GM21737 (cell line): ENCODE measurements at regions not wholly inside any gene's neighbourhood (a gene's known extent, or its start where the extent isn't known, plus 50 kb on each side); places are given as distances from the start of the nearest gene placed in this dataset.

Source experiments
- ATAC-seq: cut with Tn5 transposase; IDR thresholded peaks from one replicate; pipeline ENCODE4 v1.9.1; 2021; ENCODE audit warnings: mild to moderate bottlenecking, moderate library complexity; ENCODE audit not compliant: unreplicated experiment

- ATAC-seq = no peak
These were observed 290.8 kb downstream of the FOXO1 start for GRCh38 chr13:40375489-40376171.

DNA sequence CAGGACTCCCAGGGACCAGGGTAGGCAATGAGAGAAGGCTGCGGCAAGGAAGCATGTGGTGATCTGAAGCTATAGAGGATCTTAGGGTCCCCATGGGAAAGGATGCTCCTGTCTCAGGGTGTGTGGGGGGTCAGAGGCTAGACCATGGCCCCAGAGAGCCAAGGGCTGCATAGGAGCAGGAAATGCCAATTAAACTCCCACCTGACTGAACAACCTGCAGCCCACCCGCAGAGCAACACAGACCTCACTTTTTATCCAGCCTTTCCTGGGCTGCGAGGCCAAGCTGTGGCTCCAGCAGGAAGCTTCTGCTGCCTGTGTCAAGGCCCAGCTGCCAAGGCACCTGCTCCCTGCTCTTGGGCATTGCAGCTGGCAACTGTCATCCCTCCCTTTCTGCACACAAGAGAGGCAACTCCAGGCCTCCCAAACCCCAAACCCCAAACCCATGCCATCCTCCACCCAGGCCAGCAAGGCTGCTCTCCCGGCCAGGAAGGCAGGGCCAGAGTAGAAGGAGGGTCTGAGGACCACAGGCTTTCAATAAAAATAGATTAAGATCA, 290.1 kb downstream of the FOXO1 start:
- ATAC-seq = no peak

- ATAC-seq = no peak
These were observed 289.4 kb downstream of the FOXO1 start for GRCh38 chr13:40376867-40377535.

GRCh38 chr13:40377783-40378182, 288.7 kb downstream of the FOXO1 start:
- ATAC-seq = no peak

GRCh38 chr13:40379196-40379595, 287.2 kb downstream of the FOXO1 start:
- ATAC-seq = no peak

DNA sequence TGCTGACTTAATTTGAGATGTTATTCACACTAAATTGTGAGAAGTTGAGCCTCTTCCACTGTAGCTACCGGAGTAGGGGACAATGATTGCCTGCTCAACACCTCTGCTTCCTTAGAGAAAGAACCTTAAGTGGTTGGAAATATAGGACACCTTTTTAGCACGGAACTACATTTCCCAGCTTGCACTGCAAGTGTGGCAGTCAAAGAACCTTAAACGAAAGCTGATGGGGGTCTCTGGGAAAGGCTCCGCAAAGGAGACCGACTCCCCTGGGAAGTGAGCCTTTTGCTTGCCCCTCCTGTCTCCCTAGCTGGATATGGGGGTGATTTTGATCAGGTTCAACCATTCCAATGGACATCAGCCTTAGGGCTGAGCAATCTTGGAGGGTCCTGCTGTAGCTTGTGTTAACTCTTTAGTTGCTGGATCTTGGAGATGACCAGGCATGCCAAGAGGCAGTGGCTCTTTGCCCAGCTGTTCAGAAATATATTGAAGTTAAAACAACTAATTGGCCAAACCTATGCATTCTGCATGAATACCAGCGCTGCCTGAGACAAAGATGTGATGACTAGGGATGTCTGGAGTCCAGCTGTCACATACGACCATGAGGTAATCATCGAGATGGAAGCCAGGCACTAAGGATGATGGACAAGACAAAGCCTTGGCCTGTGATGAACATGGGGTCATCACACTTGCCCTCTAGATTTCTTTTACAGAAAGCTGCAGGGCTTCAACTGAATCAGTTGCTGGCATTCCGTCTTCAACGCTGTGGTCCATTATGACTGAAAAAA, 286.5 kb downstream of the FOXO1 start:
- no peak for ATAC-seq

DNA sequence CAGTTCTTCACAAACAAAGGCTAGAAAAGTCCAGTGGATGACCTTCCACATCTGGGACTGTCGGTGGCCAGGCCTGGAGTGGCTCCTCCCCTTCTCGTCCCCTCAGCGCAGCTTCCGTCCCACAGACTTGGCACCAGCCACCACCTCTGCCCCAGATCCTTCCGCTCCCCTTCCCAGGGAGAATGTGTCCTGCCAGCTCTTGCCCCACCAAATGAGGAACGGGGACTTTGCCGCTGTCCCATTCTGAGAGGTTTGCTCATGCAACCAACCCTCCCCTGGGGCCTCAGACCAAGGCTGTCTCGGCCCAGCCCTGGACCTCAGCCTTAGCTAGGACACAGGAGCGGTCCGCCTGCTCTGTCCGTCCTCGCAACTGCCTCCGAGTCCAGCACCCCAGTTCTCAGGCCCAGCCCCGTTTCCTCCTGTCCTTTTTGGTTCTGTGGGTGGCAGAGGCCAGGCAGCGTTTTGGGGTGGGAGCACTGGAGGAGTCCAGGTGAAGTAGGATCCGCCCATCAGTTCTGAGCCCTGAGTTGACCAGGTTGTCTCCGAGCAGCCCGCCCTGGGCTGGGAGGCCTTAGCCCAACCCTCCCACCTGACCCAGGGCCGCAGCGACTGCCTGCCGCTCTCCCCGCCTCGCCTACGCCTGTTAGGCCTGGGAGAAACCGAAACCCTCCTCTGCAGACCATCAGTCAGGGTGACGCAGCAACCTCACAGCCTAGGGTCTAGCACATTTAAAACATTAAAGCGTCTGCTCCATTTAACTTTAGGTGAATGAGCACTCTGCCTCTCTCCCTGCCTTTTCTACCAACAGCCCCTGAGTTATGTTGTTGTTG, 284.3 kb downstream of the FOXO1 start:
- ATAC-seq = no peak

DNA sequence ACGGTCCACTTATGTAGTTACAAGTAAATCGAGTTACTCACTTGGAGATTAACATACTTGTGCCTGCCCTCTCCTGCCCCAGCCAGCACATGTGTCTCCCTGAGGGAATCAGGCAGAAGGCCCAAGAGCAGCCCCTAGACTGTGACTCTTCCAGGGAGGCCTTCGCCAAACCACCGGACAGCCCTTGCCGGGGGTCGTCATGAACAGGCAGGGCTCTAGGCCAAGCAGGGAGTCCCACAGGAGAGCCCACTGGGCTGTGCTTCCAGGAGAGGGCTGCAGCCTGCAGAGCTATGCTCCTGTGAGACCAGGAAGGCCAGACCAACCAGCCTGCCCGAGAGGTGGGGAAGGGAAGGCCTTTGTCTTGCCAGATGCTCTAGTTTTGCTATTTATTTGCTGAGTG, 283.3 kb downstream of the FOXO1 start:
- ATAC-seq = no peak

GRCh38 chr13:40383885-40384284, 282.6 kb downstream of the FOXO1 start:
- ATAC-seq = no peak

DNA sequence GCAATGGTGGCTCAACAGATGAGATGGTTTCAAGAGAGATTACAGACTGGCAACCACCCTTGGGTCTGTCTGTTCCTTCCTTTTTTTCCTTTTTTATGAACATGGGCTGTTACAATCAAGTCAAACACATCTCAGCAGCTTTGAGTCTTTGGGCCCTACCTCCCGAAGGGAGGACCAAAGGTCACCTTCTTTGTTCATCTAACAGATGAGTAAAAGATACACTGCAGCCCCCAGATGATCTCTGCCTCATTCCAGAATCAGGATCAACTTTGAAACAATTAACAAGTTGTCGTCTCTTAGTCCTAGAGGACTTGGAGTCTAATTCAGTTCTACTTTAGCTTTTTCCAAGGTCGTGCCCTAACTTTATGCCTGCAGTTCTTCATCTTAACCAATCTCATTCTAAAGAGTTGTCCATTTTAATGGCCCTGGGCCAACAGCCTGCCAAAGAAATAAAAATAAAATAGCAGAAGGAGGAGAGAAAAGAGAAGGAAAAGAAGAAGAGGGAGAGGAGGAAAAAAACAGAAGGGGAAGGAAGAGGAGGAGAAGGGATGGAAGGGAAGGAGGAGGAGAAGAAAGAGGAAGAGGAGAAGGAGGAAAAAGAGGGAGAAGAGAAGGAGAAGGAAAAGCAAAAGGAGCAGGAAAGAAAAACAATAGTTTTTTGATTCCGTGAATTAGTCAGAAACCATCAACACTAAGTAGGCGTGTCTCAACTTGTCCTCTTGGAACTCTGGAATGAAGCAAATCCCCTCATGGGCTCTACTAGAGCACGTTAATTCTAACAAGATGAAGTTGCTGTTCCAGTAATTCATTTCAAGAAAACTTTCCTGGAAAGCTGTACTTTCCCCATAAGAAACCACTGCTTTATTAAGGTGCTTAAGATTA, 281.2 kb downstream of the FOXO1 start:
- ATAC-seq = no peak

GRCh38 chr13:40385858-40386180, 280.6 kb downstream of the FOXO1 start:
- no peak for ATAC-seq

- no peak for ATAC-seq
These were observed 279.9 kb downstream of the FOXO1 start for GRCh38 chr13:40386586-40386985.

GRCh38 chr13:40387775-40388174, 278.7 kb downstream of the FOXO1 start:
- ATAC-seq = no peak

- peak; percentile 99 for ATAC-seq
These were observed 277.8 kb downstream of the FOXO1 start for GRCh38 chr13:40388617-40389016.

DNA sequence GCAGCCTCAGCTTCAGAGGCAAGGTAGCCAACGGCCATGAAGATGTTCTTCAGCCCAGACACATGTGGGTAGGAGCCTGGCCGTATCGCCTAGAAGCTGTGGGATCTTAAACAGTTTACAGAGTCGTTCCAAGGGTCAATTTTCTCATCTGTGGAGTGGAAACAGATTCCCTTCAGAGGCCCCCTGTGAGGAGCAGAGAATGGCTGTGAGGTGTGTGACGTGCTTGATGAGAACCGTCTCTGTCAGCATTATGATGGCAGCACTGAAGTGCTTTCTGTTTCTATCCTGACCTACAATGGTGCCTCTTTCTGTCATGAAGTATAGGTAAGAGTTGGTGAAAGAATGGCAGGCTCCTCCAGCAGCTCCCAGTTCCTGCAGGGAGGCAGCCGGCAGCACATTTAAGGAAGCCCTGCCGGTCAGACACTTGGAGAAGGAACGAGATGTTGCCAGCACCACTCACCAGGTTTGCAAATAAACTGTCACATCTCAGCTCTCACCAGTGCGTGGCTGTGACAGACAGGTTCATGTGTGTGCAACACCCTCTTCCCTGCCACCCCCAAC, 277.3 kb downstream of the FOXO1 start:
- ATAC-seq = peak; percentile 26

DNA sequence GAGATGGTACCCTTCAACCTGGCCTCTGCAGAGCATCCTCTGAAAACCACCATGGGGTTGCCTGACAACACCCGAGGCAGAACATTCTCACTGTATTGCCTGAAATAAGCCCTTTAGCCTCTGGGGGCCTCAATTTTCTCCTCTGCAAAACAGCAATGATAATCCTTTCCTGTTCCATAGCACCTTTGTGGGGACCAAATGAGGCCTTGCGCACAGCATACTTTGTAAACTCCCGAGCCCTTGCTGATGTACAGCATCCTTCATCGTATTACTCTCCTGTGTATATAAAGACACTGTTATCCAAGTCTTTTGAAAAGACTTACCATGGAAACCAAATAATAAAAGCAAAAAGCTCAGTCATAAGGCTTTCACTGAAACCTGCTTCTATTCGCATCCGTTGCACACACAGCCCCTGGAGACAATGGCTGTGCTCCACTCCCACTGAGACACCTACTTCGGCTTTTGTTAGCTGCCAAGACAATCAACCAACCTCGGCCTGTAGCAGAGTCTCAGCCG, 276.0 kb downstream of the FOXO1 start:
- no peak for ATAC-seq

DNA sequence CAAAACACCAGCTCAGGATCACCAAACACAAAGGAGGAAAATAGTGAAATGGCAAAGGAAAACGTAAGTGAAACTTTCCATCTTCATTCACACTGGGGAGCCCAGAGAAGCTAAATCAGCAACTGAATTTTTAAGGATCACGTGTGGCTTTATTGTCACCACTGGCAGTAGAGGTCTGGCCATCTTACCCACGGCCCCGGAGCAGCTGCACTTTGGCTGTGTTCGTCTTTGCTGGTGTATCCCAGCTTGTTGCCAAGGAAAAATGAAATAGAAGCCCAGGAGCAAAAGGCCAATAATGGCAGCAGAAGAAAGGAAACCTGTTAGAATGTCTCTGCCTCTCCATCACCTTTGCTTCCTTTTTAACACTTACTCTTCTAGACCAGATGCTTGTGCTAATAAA, 274.7 kb downstream of the FOXO1 start:
- ATAC-seq = no peak

- ATAC-seq = no peak
These were observed 272.0 kb downstream of the FOXO1 start for GRCh38 chr13:40394304-40394985.

DNA sequence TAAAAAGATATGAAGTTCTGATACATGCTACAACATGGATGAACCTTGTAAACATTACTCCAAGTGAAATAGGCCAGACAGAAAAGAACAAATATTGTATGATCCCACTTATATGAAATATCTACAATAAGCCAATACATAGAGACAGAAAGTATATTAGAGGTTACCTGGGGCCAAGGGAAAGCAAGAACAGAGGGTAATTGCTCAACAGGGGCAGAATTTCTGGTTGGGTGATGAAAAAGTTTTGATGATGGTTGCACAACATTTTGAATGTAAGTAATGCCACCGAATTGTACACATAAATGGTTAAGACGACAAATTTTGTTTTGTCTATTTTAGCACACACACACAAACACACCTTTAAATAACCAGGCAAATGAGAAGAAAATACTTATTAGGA, 268.4 kb downstream of the FOXO1 start:
- no peak for ATAC-seq
